Progenitor cell of endocrine pancreas (in vitro differentiated cells): ENCODE measurements at regions not wholly inside any gene's neighbourhood (a gene's known extent, or its start where the extent isn't known, plus 50 kb on each side); places are given as distances from the start of the nearest gene placed in this dataset.

Experiments used
- DNase-seq: peaks from one replicate; pipeline ENCODE4 v3.0.0; 2021; ENCODE audit warnings: low spot score; ENCODE audit not compliant: unreplicated experiment
- H3K27ac Mint-ChIP-seq: 2 replicates; pipeline ENCODE4 v1.8.0; 2021; ENCODE audit warnings: mild to moderate bottlenecking, moderate library complexity, mixed read lengths
- H3K27me3 Mint-ChIP-seq: 2 replicates; pipeline ENCODE4 v1.8.0; 2021; ENCODE audit warnings: mixed read lengths
- H3K36me3 Mint-ChIP-seq: 2 replicates; pipeline ENCODE4 v1.8.0; 2022; ENCODE audit warnings: mixed read lengths; ENCODE audit not compliant: insufficient read depth
- H3K4me1 Mint-ChIP-seq: 2 replicates; pipeline ENCODE4 v1.8.0; 2021; ENCODE audit warnings: low read depth, mixed read lengths
- H3K4me3 Mint-ChIP-seq: 2 replicates; pipeline ENCODE4 v1.8.0; 2021; ENCODE audit warnings: low read depth, mild to moderate bottlenecking, moderate library complexity, mixed read lengths
- H3K9me3 Mint-ChIP-seq: 2 replicates; pipeline ENCODE4 v1.8.0; 2021; ENCODE audit warnings: low read depth, mixed read lengths
- CTCF ChIP-seq: fragments of 200-600 bp; sonication (generic); IDR thresholded peaks from one replicate; pipeline ENCODE4 v1.5.0; 2021; ENCODE audit warnings: antibody characterized with exemption, mild to moderate bottlenecking; ENCODE audit not compliant: unreplicated experiment

- H3K4me3 Mint-ChIP-seq: no peak overlapping the region
- no peaks in the 10 kb centered on the region for H3K9me3 Mint-ChIP-seq
- no peaks in the 10 kb centered on the region for H3K4me1 Mint-ChIP-seq
- no peak overlapping the region for H3K27ac Mint-ChIP-seq
- H3K36me3 Mint-ChIP-seq: no peaks in the 10 kb centered on the region
- H3K27me3 Mint-ChIP-seq: no peaks in the 10 kb centered on the region
- no peak for DNase-seq
- TF ChIP-seq CTCF: no peak
These were observed 407.5 kb downstream of the INHBA start for GRCh38 chr7:41295455-41295815.

- Mint-ChIP-seq H3K27me3 (no peaks in the 10 kb centered on the region), H3K27ac (no peak overlapping the region), H3K36me3 (no peaks in the 10 kb centered on the region), H3K4me1 (no peaks in the 10 kb centered on the region), H3K9me3 (no peaks in the 10 kb centered on the region), H3K4me3 (no peak overlapping the region)
- no peak for TF ChIP-seq CTCF
- DNase-seq: no peak
These were observed 408.1 kb downstream of the INHBA start for GRCh38 chr7:41294556-41295454.

GRCh38 chr7:41292487-41292886 lies 410.4 kb downstream of the INHBA start:
- no peaks in the 10 kb centered on the region for H3K4me1 Mint-ChIP-seq
- H3K27ac Mint-ChIP-seq: no peak overlapping the region
- H3K4me3 Mint-ChIP-seq: no peak overlapping the region
- TF ChIP-seq CTCF: no peak
- no peak for DNase-seq
- peaks cover 9% of the 10 kb centered on the region for H3K9me3 Mint-ChIP-seq
- H3K27me3 Mint-ChIP-seq: no peaks in the 10 kb centered on the region
- no peaks in the 10 kb centered on the region for H3K36me3 Mint-ChIP-seq

GRCh38 chr7:41287559-41288335 lies 415.1 kb downstream of the INHBA start:
- no peaks in the 10 kb centered on the region for H3K4me1 Mint-ChIP-seq
- peaks cover 14% of the 10 kb centered on the region for H3K9me3 Mint-ChIP-seq
- H3K27me3 Mint-ChIP-seq: peaks cover 6% of the 10 kb centered on the region
- H3K4me3 Mint-ChIP-seq: no peak overlapping the region
- no peak overlapping the region for H3K27ac Mint-ChIP-seq
- no peak for TF ChIP-seq CTCF
- no peak for DNase-seq
- no peaks in the 10 kb centered on the region for H3K36me3 Mint-ChIP-seq

- no peak overlapping the region for H3K4me3 Mint-ChIP-seq
These were observed 422.4 kb downstream of the INHBA start for GRCh38 chr7:41280491-41280890.

More at GRCh38 chr7:41280491-41280890, 422.4 kb downstream of the INHBA start:
- Mint-ChIP-seq H3K4me1 (peaks cover 2% of the 10 kb centered on the region), H3K9me3 (no peaks in the 10 kb centered on the region), H3K27me3 (peaks cover 12% of the 10 kb centered on the region), H3K36me3 (no peaks in the 10 kb centered on the region), H3K27ac (no peak overlapping the region)
- no peak for DNase-seq
- no peak for TF ChIP-seq CTCF
